ENCODE measurements at regions not wholly inside any gene's neighbourhood (a gene's known extent, or its start where the extent isn't known, plus 50 kb on each side); places are given as distances from the start of the nearest gene placed in this dataset.

- Histone ChIP-seq H3K27me3 (ENCODE audit: insufficient read depth in 3 of 3, low read length in 2 of 3) (no peaks in the 10 kb centered on the region), H3K4me1 (peaks cover 13% of the 10 kb centered on the region), H3K9me3 (no peaks in the 10 kb centered on the region), H3K27ac (no peak overlapping the region), H3K36me3 (ENCODE audit: insufficient read depth in 1 of 2, low read depth in 1 of 2) (no peaks in the 10 kb centered on the region), H3K4me3 (no peak overlapping the region)
- ATAC-seq: no peak
- TF ChIP-seq, protein P1, sequence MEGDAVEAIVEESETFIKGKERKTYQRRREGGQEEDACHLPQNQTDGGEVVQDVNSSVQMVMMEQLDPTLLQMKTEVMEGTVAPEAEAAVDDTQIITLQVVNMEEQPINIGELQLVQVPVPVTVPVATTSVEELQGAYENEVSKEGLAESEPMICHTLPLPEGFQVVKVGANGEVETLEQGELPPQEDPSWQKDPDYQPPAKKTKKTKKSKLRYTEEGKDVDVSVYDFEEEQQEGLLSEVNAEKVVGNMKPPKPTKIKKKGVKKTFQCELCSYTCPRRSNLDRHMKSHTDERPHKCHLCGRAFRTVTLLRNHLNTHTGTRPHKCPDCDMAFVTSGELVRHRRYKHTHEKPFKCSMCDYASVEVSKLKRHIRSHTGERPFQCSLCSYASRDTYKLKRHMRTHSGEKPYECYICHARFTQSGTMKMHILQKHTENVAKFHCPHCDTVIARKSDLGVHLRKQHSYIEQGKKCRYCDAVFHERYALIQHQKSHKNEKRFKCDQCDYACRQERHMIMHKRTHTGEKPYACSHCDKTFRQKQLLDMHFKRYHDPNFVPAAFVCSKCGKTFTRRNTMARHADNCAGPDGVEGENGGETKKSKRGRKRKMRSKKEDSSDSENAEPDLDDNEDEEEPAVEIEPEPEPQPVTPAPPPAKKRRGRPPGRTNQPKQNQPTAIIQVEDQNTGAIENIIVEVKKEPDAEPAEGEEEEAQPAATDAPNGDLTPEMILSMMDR (IDR thresholded peaks at IDR 0.05): no peak
- DNase-seq: no peak
- 98 to 99% (median 98%) methylated on average over 6 of the region's 6 CpGs for WGBS, 3 donors
- intact Hi-C loops (cut with DNase I): no loop called here
Measured at GRCh38 chr3:177414093-177414492, 216.8 kb upstream of the TBL1XR1 start.

DNA sequence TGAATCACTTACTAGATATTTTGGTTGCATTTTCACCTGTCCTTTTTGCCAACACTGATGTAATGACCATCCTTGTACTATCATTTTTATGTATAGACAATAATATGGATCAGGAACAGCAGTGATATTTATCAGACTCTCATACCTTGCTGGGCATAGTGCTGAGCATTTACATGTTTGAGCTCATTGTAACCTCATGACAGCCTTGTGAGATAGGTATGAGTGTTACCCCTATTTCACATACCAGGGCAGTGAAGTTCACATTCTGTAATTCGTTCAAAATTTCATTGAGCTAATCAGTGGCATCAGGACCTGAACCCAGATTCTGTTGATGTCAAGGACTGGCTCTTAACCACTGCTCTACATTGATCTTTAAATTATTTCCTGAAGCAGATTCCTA is 221.5 kb upstream of the TBL1XR1 start:
- no peak overlapping the region for H3K4me3 ChIP-seq
- intact Hi-C loops (cut with DNase I): no loop called here
- H3K9me3 ChIP-seq: no peaks in the 10 kb centered on the region
- 25 to 58% (median 35%) methylated on average over 1 of the region's 1 CpG for WGBS, 3 donors
- DNase-seq: no peak
- no peak overlapping the region for H3K27ac ChIP-seq
- no peaks in the 10 kb centered on the region for H3K27me3 ChIP-seq (ENCODE audit: insufficient read depth in 3 of 3, low read length in 2 of 3)
- ATAC-seq: no peak
- TF ChIP-seq, protein P1 (IDR thresholded peaks at IDR 0.05): no peak
- H3K36me3 ChIP-seq (ENCODE audit: insufficient read depth in 1 of 2, low read depth in 1 of 2): no peaks in the 10 kb centered on the region
- peaks cover 22% of the 10 kb centered on the region for H3K4me1 ChIP-seq

GRCh38 chr3:177419904-177420601 is 222.8 kb upstream of the TBL1XR1 start:
- no peak overlapping the region for H3K27ac ChIP-seq
- no peaks in the 10 kb centered on the region for H3K36me3 ChIP-seq (ENCODE audit: insufficient read depth in 1 of 2, low read depth in 1 of 2)
- no peaks in the 10 kb centered on the region for H3K27me3 ChIP-seq (ENCODE audit: insufficient read depth in 3 of 3, low read length in 2 of 3)
- no peak overlapping the region for H3K4me3 ChIP-seq
- no peaks in the 10 kb centered on the region for H3K9me3 ChIP-seq
- intact Hi-C loops (cut with DNase I): no loop called here
- no peak for DNase-seq
- WGBS, 3 donors: 35 to 42% (median 36%) methylated on average over 7 of the region's 7 CpGs
- H3K4me1 ChIP-seq: peaks cover 22% of the 10 kb centered on the region
- ATAC-seq: peak; percentile 35 to 67 (median 52)
- TF ChIP-seq, protein P1 (IDR thresholded peaks at IDR 0.05): no peak

DNA sequence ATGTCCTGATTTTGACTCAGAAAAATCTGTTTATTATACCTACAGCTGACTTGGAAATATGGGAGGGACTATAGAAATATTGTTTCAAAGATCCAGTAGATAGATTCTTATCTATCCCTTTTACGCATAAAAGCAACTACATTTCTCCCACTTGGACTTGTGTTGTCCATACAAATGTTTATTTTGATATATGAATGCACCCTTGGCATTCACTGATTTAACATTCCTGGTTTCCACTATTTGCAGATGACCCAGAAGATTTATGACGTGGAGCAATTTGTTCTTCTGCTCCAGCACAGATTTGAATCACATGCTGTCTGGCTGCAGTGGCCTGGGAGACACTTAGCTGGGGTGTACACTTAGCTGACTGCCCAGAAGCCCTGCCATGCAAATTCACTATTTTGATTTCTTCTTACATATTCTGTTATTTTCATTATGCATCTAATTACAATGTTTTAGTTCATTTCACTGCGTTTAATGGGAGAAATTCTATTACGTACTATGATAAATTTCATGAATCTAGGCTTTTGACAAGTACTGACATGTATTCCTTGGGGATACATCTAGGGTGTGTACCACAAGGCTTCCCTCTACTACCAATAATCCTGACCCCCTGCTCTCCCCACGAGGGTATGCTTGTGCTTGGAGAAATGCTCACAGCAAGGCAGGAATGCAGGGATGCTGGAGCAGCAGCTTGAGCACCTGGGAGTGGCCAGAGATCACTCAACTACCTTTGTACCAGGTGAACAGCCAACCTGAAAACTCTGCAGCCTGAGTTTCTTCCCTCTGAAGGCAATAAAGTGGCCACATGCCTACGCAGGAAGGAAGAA is 223.6 kb upstream of the TBL1XR1 start:
- DNase-seq: no peak
- 53 to 70% (median 63%) methylated on average over 6 of the region's 6 CpGs for WGBS, 3 donors
- no peaks in the 10 kb centered on the region for H3K36me3 ChIP-seq (ENCODE audit: insufficient read depth in 1 of 2, low read depth in 1 of 2)
- H3K4me1 ChIP-seq: peaks cover 22% of the 10 kb centered on the region
- no peaks in the 10 kb centered on the region for H3K27me3 ChIP-seq (ENCODE audit: insufficient read depth in 3 of 3, low read length in 2 of 3)
- peak in 3 of 4 donors; percentile 57 to 82 (median 74) for ATAC-seq
- TF ChIP-seq, protein P1 (IDR thresholded peaks at IDR 0.05): no peak
- H3K9me3 ChIP-seq: no peaks in the 10 kb centered on the region
- intact Hi-C loops (cut with DNase I): no loop called here
- H3K4me3 ChIP-seq: no peak overlapping the region
- H3K27ac ChIP-seq: no peak overlapping the region
